ENCODE measurements at regions not wholly inside any gene's neighbourhood (a gene's known extent, or its start where the extent isn't known, plus 50 kb on each side); places are given as distances from the start of the nearest gene placed in this dataset.

- H3K9me3 ChIP-seq (ENCODE audit: low read length), result peaks cover 80% of the 10 kb centered on the region
- no peak overlapping the region for H3K4me2 ChIP-seq (ENCODE audit: low read depth, low read length)
- H3K9ac ChIP-seq (ENCODE audit: insufficient read depth, low read depth, low read length), result no peak overlapping the region
- no peak for FAIRE-seq
- H2AFZ ChIP-seq (ENCODE audit: low read length), result no peak overlapping the region
- H3K27ac ChIP-seq (ENCODE audit: extremely low read length, insufficient read depth, low read length), result no peak overlapping the region
- no peaks in the 10 kb centered on the region for H3K27me3 ChIP-seq (ENCODE audit: control insufficient read depth in 1 of 2, insufficient read depth in 2 of 2, low read length in 2 of 2)
- no TSS peak for BruUV-seq (replicated peaks)
- no peak for ATAC-seq
- H4K20me1 ChIP-seq (ENCODE audit: insufficient read depth, low read length), result no peaks in the 10 kb centered on the region
- ChIA-PET CTCF (ENCODE audit: low intra/inter-chr PET ratio, low total read pairs) (no interaction called here), POLR2A (no interaction called here)
- no peaks in the 10 kb centered on the region for H3K36me3 ChIP-seq (replicated peaks in 1 of 2; ENCODE audit: control insufficient read depth in 1 of 2, insufficient read depth in 2 of 2, low read length in 2 of 2)
- no peak for DNase-seq (ENCODE audit: low spot score)
- intact Hi-C loops (cut with micrococcal nuclease; ENCODE audit: unreplicated experiment) (no loop called here), in situ Hi-C loops (cut with HindIII; ENCODE audit: extremely low pct_ligation_motif_present, low pct_unique_long_range_greater_than_20kb) (no loop called here)
- H3K4me1 ChIP-seq (ENCODE audit: insufficient read depth, low read length), result no peaks in the 10 kb centered on the region
- no peak overlapping the region for H3K4me3 ChIP-seq (replicated peaks in 1 of 3; ENCODE audit: insufficient read depth in 1 of 3, low read depth in 2 of 3, low read length in 3 of 3)
- no peaks in the 10 kb centered on the region for H3K79me2 ChIP-seq (ENCODE audit: insufficient read depth, low read length)
- WGBS (ENCODE audit: low lambda C conversion rate), result 8% methylated on average over 1 of the region's 1 CpG
- no peak for TF ChIP-seq ZNF546 (CRISPR knock-in tag; conservative IDR thresholded peaks at IDR 0.05)
- no peak for TF ChIP-seq SALL1 (CRISPR knock-in tag; IDR thresholded peaks at IDR 0.05)
- TF ChIP-seq DPF2 (CRISPR knock-in tag; IDR thresholded peaks at IDR 0.05; ENCODE audit: borderline replicate concordance, low read depth), result no peak
- TF ChIP-seq ZMAT3 (CRISPR knock-in tag; conservative IDR thresholded peaks at IDR 0.05), result no peak
- no peak for TF ChIP-seq ZNF260 (CRISPR knock-in tag; IDR thresholded peaks at IDR 0.05; ENCODE audit: borderline replicate concordance, low read depth)
- TF ChIP-seq ZBTB25 (CRISPR knock-in tag; IDR thresholded peaks at IDR 0.05), result no peak
- no peak for TF ChIP-seq SRY (CRISPR knock-in tag; IDR thresholded peaks at IDR 0.05)
- TF ChIP-seq ZSCAN29 (CRISPR knock-in tag; conservative IDR thresholded peaks at IDR 0.05), result no peak
- TF ChIP-seq HNRNPK (IDR thresholded peaks at IDR 0.05; ENCODE audit: low read depth, low read length, poor library complexity, severe bottlenecking), result no peak
- TF ChIP-seq MLLT10 (CRISPR knock-in tag; IDR thresholded peaks at IDR 0.05), result no peak
- no peak for TF ChIP-seq ZNF354B (CRISPR knock-in tag; IDR thresholded peaks at IDR 0.05)
- no peak for TF ChIP-seq TFDP1 (CRISPR knock-in tag; IDR thresholded peaks at IDR 0.05; ENCODE audit: borderline replicate concordance)
- no peak for TF ChIP-seq SP1 (IDR thresholded peaks at IDR 0.05)
- no peak for TF ChIP-seq SP1 (CRISPR knock-in tag; IDR thresholded peaks at IDR 0.05)
- no peak for TF ChIP-seq AFF4 (CRISPR knock-in tag; IDR thresholded peaks at IDR 0.05)
- TF ChIP-seq TEAD2 (CRISPR knock-in tag; IDR thresholded peaks at IDR 0.05), result no peak
These were observed 900.8 kb upstream of the GOT2 start for GRCh38 chr16:59634951-59635350.

All from HepG2 (cell line).